Ovary (tissue), 7 donors: ENCODE measurements at regions not wholly inside any gene's neighbourhood (a gene's known extent, or its start where the extent isn't known, plus 50 kb on each side); places are given as distances from the start of the nearest gene placed in this dataset.

Experiments
- DNase-seq, 5 donors: peaks; one replicate each; pipeline ENCODE4 v3.0.0-alpha.2; 2019 to 2020
- H3K27ac ChIP-seq, 2 donors: fragments of 200-600 bp; one replicate each; pipeline versions ENCODE4 v1.5.1 to v1.8.0; 2019 to 2022
- H3K27me3 ChIP-seq: fragments of 200-600 bp; one replicate; pipeline ENCODE4 v1.8.0; 2022
- H3K36me3 ChIP-seq: fragments of 200-600 bp; sonication (generic); one replicate; pipeline ENCODE4 v1.5.1; 2019
- H3K4me1 ChIP-seq: one replicate; pipeline ENCODE4 v1.8.1; 2013; ENCODE audit warnings: mild to moderate bottlenecking, moderate library complexity; ENCODE audit not compliant: insufficient read depth
- H3K4me3 ChIP-seq: fragments of 200-600 bp; sonication (generic); one replicate; pipeline ENCODE4 v1.5.1; 2017
- H3K9me3 ChIP-seq, 2 donors: fragments of 200-600 bp in 1 of 2; sonication (generic) in 1 of 2; one replicate each; pipeline versions ENCODE4 v1.5.1 to v1.8.1; 2013 to 2019; ENCODE audit warnings: mild to moderate bottlenecking in 1 of 2, moderate library complexity in 1 of 2
- EP300 ChIP-seq: sonication (generic); formaldehyde crosslinking; IDR thresholded peaks from one replicate; pipeline ENCODE4 v1.6.1; 2017; ENCODE audit warnings: antibody characterized with exemption
- POLR2A ChIP-seq: fragments of 450-650 bp; IDR thresholded peaks from one replicate; pipeline ENCODE4 v1.6.1; 2017; ENCODE audit warnings: antibody characterized with exemption, mild to moderate bottlenecking, moderate library complexity
- WGBS, 3 donors: extraction: QIAGEN DNeasy Blood & Tissue Kit in 1 of 3; methylation state at CpG; one replicate each; pipeline versions ENCODE4 v1.1.5 to v1.1.7; 2013 to 2017; 5-methylcytosine and 5-hydroxymethylcytosine counted together
- intact Hi-C, 4 donors: fragments of 100-400 bp; cut with DNase I; formaldehyde crosslinking; loops; one replicate each; pipeline versions ENCODE4 v1.11.0 to v1.15.1; 2022 to 2023
- TF ChIP-seq, protein P1 (sequence below), 3 donors: fragments of 450-650 bp in 2 of 3; fragments of 200-600 bp in 1 of 3; IDR thresholded peaks; one replicate each; pipeline versions ENCODE4 v1.5.1 to v1.8.0; 2016 to 2022; ENCODE audit warnings: antibody characterized with exemption in 3 of 3, mild to moderate bottlenecking in 1 of 3
- donor health status: DM: no; HTN: no; CAD: no; lungs with moderate emphysema.
- donor health status: DM: no; HTN: no; CAD: no.
- donor health status: Bipolar disorder and iron deficiency.
- donor health status: DM: no; HTN: no; CAD: no.
- donor health status: DM: yes; HTN: yes; CAD: no.

DNA sequence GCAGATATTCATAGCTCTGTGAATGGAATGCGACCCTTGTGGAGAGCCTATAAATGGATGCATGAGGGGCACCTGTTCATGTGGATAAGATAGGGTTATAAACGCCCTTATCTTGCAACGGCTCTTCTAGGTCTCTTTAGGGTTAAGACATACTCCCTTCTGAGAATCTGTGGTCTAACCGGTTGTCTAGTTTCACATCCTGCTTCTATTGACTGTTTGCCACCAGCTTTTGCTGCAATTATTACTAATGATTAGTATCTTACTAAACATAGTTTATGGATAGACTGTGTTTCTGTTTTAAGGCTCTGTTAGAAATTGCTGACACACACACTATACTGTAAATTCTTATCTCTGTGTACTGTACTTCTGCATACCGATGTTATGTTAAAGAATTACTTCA lies 198.9 kb upstream of the CYLC2 start:
- 54 to 65% (median 58%) methylated on average over 5 of the region's 5 CpGs for WGBS, 3 donors
- intact Hi-C loops, result no loop called here

DNA sequence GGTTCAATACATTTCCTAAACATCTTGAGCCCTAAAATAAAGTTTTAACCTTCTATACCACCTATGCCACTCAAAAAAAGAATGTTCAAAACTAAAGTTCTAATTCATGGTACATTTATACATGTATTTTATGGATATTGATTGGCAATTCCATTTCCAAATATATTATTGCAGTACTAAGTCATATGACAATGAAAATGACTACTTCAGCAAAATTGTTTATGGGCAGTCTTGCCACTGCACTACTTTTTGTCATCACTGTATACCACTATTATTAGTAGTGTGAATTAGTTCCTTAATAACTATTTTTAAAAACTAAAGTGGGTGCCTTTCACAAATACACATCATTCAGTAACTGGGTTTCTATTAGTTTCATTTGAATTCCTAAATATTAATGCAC lies 199.6 kb upstream of the CYLC2 start:
- Histone ChIP-seq H3K27me3 (no peaks in the 10 kb centered on the region), H3K36me3 (no peaks in the 10 kb centered on the region), H3K4me1 (no peaks in the 10 kb centered on the region), H3K27ac (no peak overlapping the region), H3K4me3 (no peak overlapping the region), H3K9me3 (no peaks in the 10 kb centered on the region)
- no peak for DNase-seq
- intact Hi-C loops, result no loop called here
- TF ChIP-seq POLR2A (no peak), EP300 (no peak)
- TF ChIP-seq, protein P1, sequence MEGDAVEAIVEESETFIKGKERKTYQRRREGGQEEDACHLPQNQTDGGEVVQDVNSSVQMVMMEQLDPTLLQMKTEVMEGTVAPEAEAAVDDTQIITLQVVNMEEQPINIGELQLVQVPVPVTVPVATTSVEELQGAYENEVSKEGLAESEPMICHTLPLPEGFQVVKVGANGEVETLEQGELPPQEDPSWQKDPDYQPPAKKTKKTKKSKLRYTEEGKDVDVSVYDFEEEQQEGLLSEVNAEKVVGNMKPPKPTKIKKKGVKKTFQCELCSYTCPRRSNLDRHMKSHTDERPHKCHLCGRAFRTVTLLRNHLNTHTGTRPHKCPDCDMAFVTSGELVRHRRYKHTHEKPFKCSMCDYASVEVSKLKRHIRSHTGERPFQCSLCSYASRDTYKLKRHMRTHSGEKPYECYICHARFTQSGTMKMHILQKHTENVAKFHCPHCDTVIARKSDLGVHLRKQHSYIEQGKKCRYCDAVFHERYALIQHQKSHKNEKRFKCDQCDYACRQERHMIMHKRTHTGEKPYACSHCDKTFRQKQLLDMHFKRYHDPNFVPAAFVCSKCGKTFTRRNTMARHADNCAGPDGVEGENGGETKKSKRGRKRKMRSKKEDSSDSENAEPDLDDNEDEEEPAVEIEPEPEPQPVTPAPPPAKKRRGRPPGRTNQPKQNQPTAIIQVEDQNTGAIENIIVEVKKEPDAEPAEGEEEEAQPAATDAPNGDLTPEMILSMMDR (IDR thresholded peaks at IDR 0.05), result no peak

More for the DNA sequence above, 198.9 kb upstream of the CYLC2 start:
- Histone ChIP-seq H3K4me1 (no peaks in the 10 kb centered on the region), H3K4me3 (no peak overlapping the region), H3K27ac (no peak overlapping the region), H3K9me3 (no peaks in the 10 kb centered on the region), H3K36me3 (no peaks in the 10 kb centered on the region), H3K27me3 (no peaks in the 10 kb centered on the region)
- TF ChIP-seq, protein P1 (IDR thresholded peaks at IDR 0.05), result no peak
- TF ChIP-seq EP300, result no peak
- no peak for TF ChIP-seq POLR2A
- DNase-seq, result no peak

DNA sequence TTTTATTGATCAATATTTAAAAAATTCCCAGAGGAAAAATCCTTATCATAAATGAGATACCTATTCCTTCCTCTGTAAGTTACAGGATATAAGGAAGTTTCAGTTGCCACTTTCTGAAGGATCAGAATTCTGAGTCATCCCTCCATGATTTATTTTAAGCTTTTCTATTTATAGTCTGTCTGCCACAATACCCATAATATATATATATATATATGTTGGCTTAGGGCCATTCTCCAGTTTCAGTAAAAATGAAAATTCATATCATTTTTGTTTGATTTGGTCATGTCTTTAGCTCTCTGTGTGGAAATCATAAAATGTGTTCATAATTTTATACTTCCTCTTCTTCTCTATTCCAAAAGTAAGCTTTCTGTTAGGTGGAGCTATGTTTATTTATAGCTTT lies 215.8 kb upstream of the CYLC2 start:
- intact Hi-C loops, result no loop called here
- H3K4me3 ChIP-seq, result no peak overlapping the region
- H3K4me1 ChIP-seq, result no peaks in the 10 kb centered on the region
- H3K36me3 ChIP-seq, result no peaks in the 10 kb centered on the region
- H3K27me3 ChIP-seq, result no peaks in the 10 kb centered on the region
- no peak for DNase-seq
- H3K9me3 ChIP-seq, result no peaks in the 10 kb centered on the region
- no peak overlapping the region for H3K27ac ChIP-seq
- TF ChIP-seq, protein P1 (IDR thresholded peaks at IDR 0.05), result no peak
- TF ChIP-seq POLR2A (no peak), EP300 (no peak)

DNA sequence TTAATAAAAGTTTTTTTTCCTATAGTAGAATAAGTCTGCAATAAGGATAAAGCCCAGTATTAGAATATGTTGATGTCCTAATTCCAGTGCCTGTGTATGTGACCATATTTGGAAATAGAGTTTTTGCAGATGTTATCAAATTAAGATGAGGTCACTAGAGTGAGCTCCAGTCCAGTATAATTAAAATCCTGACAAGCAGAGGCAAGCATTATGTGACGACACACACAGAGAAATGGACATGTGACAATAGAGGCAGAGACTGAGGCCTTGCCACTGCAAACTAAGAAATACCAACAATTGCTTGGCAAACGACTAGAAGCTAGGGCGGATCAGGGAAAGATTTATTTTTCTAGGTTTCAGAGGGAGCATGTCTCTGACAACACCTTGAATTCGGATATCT lies 216.4 kb upstream of the CYLC2 start:
- WGBS, 3 donors, result 49 to 78% (median 73%) methylated on average over 4 of the region's 4 CpGs
- no peak for TF ChIP-seq EP300
- no peak for TF ChIP-seq POLR2A
- TF ChIP-seq, protein P1 (IDR thresholded peaks at IDR 0.05), result no peak
- no peak for DNase-seq
- no peak overlapping the region for H3K27ac ChIP-seq
- no peak overlapping the region for H3K4me3 ChIP-seq
- no peaks in the 10 kb centered on the region for H3K9me3 ChIP-seq
- H3K36me3 ChIP-seq, result no peaks in the 10 kb centered on the region
- no peaks in the 10 kb centered on the region for H3K4me1 ChIP-seq
- H3K27me3 ChIP-seq, result no peaks in the 10 kb centered on the region
- intact Hi-C loops, result no loop called here

DNA sequence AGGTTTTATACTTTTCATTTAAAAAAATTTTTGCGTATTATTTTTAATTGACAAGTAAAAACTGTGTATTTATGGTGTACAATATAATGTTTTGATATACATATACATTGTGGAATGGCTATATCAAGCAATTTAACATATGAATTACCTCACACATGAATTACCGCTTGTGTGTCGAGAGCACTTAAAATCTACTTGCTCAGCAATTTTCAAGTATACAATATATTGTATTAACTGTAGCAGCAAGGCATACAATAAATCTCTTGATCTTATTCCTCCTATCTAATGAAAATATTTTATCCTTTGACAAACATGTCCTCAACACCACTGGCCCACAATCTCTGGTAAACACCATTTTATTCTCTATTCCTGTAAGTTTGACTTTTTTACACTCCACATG lies 224.4 kb upstream of the CYLC2 start:
- Histone ChIP-seq H3K27ac (no peak overlapping the region), H3K4me1 (no peaks in the 10 kb centered on the region), H3K27me3 (no peaks in the 10 kb centered on the region), H3K4me3 (no peak overlapping the region), H3K36me3 (no peaks in the 10 kb centered on the region), H3K9me3 (no peaks in the 10 kb centered on the region)
- TF ChIP-seq POLR2A (no peak), EP300 (no peak)
- TF ChIP-seq, protein P1 (IDR thresholded peaks at IDR 0.05), result no peak
- DNase-seq, result no peak
- WGBS, 3 donors, result 89 to 94% (median 93%) methylated on average over 3 of the region's 3 CpGs
- intact Hi-C loops, result no loop called here
